Stimulated activated naive B cell treated with anti-CD40 and anti-IgM and Interleukin-4, amounts not matched to agents 10 μg/mL and 1 μg/mL and 100 μg/mL, for 72 hours (primary cell): ENCODE measurements at regions not wholly inside any gene's neighbourhood (a gene's known extent, or its start where the extent isn't known, plus 50 kb on each side); places are given as distances from the start of the nearest gene placed in this dataset.

ENCODE experiments used
- ATAC-seq, 2 donors: fragments of 150-1000 bp; cut with Tn5 transposase; replicated peaks; 2 replicates each; pipeline ENCODE4 v1.10.0; 2021; ENCODE audit warnings: moderate library complexity in 1 of 2
- DNase-seq: peaks from one replicate; pipeline ENCODE4 v3.0.0; 2021
- H3K27ac Mint-ChIP-seq: one replicate; pipeline ENCODE4 v1.8.0; 2022; ENCODE audit warnings: mild to moderate bottlenecking, mixed read lengths
- H3K27me3 Mint-ChIP-seq, 2 donors: one replicate each; pipeline ENCODE4 v1.8.0; 2022; ENCODE audit warnings: mixed read lengths in 2 of 2
- H3K36me3 Mint-ChIP-seq, 2 donors: one replicate each; pipeline ENCODE4 v1.8.0; 2022; ENCODE audit warnings: mixed read lengths in 2 of 2, mild to moderate bottlenecking in 1 of 2
- H3K4me1 Mint-ChIP-seq, 2 donors: one replicate each; pipeline ENCODE4 v1.8.0; 2022; ENCODE audit warnings: mixed read lengths in 2 of 2, mild to moderate bottlenecking in 1 of 2
- H3K4me3 Mint-ChIP-seq, 2 donors: one replicate each; pipeline ENCODE4 v1.8.0; 2022; ENCODE audit warnings: mild to moderate bottlenecking in 2 of 2, mixed read lengths in 2 of 2, moderate library complexity in 1 of 2
- H3K9me3 Mint-ChIP-seq, 2 donors: one replicate each; pipeline ENCODE4 v1.8.0; 2022; ENCODE audit warnings: mixed read lengths in 2 of 2, mild to moderate bottlenecking in 1 of 2

DNA sequence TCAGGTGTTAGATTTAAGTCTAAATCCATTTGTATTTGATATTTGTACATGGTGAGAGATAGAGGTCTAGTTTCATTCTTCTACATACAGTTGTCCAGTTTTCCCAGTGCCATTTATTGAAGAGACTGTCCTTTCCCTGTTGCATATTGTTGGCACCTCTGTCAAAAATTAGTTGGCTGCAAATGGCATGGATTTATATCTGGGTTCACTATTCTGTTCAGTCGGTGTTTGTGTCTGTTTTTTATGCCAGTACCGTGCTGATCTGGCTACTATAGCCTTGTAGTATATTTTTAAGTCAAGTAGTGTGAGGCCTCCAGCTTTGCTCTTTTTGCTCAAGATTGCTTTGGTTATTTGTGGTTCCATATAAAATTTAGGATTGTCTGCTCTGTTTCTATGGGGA, 176.2 kb upstream of the DMRT1 start:
- Mint-ChIP-seq H3K4me3 (no peak overlapping the region), H3K27me3 (peaks cover 0 to 8% of the 10 kb centered on the region in 2 donors), H3K4me1 (peaks cover 5 to 6% of the 10 kb centered on the region in 2 donors), H3K36me3 (peaks cover 3 to 8% of the 10 kb centered on the region in 2 donors), H3K9me3 (peaks cover 19 to 21% of the 10 kb centered on the region in 2 donors), H3K27ac (no peak overlapping the region)
- ATAC-seq (no peak), DNase-seq (no peak)

- no peak overlapping the region for H3K27ac Mint-ChIP-seq
- ATAC-seq = no peak
- peaks cover 5 to 12% of the 10 kb centered on the region in 2 donors for H3K36me3 Mint-ChIP-seq
- no peak for DNase-seq
- no peaks in the 10 kb centered on the region for H3K4me1 Mint-ChIP-seq
- no peak overlapping the region for H3K4me3 Mint-ChIP-seq
- H3K9me3 Mint-ChIP-seq = peaks cover 14 to 23% of the 10 kb centered on the region in 2 donors
- peaks cover 0 to 12% of the 10 kb centered on the region in 2 donors for H3K27me3 Mint-ChIP-seq
Measured at GRCh38 chr9:671997-672396, 169.5 kb upstream of the DMRT1 start.

- no peak overlapping the region for H3K27ac Mint-ChIP-seq
- H3K36me3 Mint-ChIP-seq = peaks cover 5 to 12% of the 10 kb centered on the region in 2 donors
- no peak overlapping the region for H3K4me3 Mint-ChIP-seq
- peaks cover 2 to 8% of the 10 kb centered on the region in 2 donors for H3K4me1 Mint-ChIP-seq
- ATAC-seq = no peak
- no peak for DNase-seq
- peaks cover 0 to 12% of the 10 kb centered on the region in 2 donors for H3K27me3 Mint-ChIP-seq
- peaks cover 14 to 23% of the 10 kb centered on the region in 2 donors for H3K9me3 Mint-ChIP-seq
Measured at GRCh38 chr9:672851-673250, 168.6 kb upstream of the DMRT1 start.

- Mint-ChIP-seq H3K27me3 (peaks cover 0 to 12% of the 10 kb centered on the region in 2 donors), H3K36me3 (peaks cover 5 to 8% of the 10 kb centered on the region in 2 donors), H3K9me3 (peaks cover 11 to 18% of the 10 kb centered on the region in 2 donors), H3K27ac (no peak overlapping the region), H3K4me1 (peaks cover 2 to 12% of the 10 kb centered on the region in 2 donors), H3K4me3 (no peak overlapping the region)
- ATAC-seq (no peak), DNase-seq (no peak)
Measured at GRCh38 chr9:673264-673965, 168.1 kb upstream of the DMRT1 start.

GRCh38 chr9:673966-674526, 167.5 kb upstream of the DMRT1 start:
- ATAC-seq (no peak), DNase-seq (no peak)
- peaks cover 5 to 6% of the 10 kb centered on the region in 2 donors for H3K36me3 Mint-ChIP-seq
- H3K4me1 Mint-ChIP-seq = peaks cover 2 to 12% of the 10 kb centered on the region in 2 donors
- no peak overlapping the region for H3K27ac Mint-ChIP-seq
- peaks cover 9 to 14% of the 10 kb centered on the region in 2 donors for H3K9me3 Mint-ChIP-seq
- H3K4me3 Mint-ChIP-seq = no peak overlapping the region
- peaks cover 0 to 9% of the 10 kb centered on the region in 2 donors for H3K27me3 Mint-ChIP-seq

- Mint-ChIP-seq H3K27me3 (no peaks in the 10 kb centered on the region), H3K9me3 (no peaks in the 10 kb centered on the region), H3K36me3 (peaks cover 0 to 1% of the 10 kb centered on the region in 2 donors), H3K4me1 (peaks cover 2 to 12% of the 10 kb centered on the region in 2 donors), H3K27ac (no peak overlapping the region), H3K4me3 (no peak overlapping the region)
- DNase-seq (no peak), ATAC-seq (no peak)
Measured at GRCh38 chr9:675697-676370, 165.7 kb upstream of the DMRT1 start.

GRCh38 chr9:676780-677438, 164.6 kb upstream of the DMRT1 start:
- Mint-ChIP-seq H3K27ac (no peak overlapping the region), H3K9me3 (no peaks in the 10 kb centered on the region), H3K4me1 (peaks cover 2 to 12% of the 10 kb centered on the region in 2 donors), H3K4me3 (peak overlapping the region in 1 of 2 donors; percentile 74), H3K36me3 (no peaks in the 10 kb centered on the region), H3K27me3 (no peaks in the 10 kb centered on the region)
- ATAC-seq (no peak), DNase-seq (no peak)

DNA sequence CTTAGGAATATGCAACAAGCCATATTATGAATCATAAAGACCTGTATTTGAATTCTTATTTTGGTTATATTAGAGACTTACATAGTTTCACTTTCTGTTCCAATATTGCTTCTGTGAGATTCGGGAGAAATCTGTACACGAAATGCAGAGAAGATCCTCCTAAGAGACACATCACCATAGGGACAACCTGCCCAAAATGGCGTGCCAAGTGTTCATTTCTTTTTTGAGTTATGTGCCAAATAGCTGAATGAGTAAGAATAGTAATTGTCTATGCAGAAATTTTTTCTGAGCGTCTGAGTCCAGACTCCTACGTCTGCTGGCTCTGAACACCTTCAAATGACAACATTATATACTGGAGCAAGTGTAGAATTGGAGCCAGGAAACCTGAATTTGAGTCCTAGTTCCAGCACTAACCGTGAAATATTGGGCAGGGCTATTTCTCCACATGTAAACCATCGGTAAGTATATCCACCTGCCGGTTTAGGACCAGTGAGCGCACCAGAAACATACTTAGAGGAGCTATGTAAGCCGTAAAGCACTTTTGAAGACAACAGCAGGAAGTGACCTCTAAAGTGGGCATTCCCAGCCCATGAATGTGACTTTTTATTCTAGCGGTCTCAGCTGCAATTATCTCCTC, 163.9 kb upstream of the DMRT1 start:
- peak overlapping the region; percentile 69 to 74 for H3K4me3 Mint-ChIP-seq
- ATAC-seq = peak; percentile 39 to 48
- H3K4me1 Mint-ChIP-seq = peaks cover 2 to 12% of the 10 kb centered on the region in 2 donors
- H3K9me3 Mint-ChIP-seq = no peaks in the 10 kb centered on the region
- DNase-seq = no peak
- no peaks in the 10 kb centered on the region for H3K36me3 Mint-ChIP-seq
- no peaks in the 10 kb centered on the region for H3K27me3 Mint-ChIP-seq
- H3K27ac Mint-ChIP-seq = no peak overlapping the region

- Mint-ChIP-seq H3K4me3 (no peak overlapping the region), H3K36me3 (no peaks in the 10 kb centered on the region), H3K9me3 (no peaks in the 10 kb centered on the region), H3K27me3 (no peaks in the 10 kb centered on the region), H3K4me1 (peaks cover 2 to 12% of the 10 kb centered on the region in 2 donors), H3K27ac (no peak overlapping the region)
- DNase-seq (no peak), ATAC-seq (no peak)
Measured at GRCh38 chr9:678897-679296, 162.6 kb upstream of the DMRT1 start.

GRCh38 chr9:679462-679861, 162.0 kb upstream of the DMRT1 start:
- H3K4me1 Mint-ChIP-seq = peaks cover 2 to 12% of the 10 kb centered on the region in 2 donors
- ATAC-seq = no peak
- H3K27me3 Mint-ChIP-seq = no peaks in the 10 kb centered on the region
- no peaks in the 10 kb centered on the region for H3K9me3 Mint-ChIP-seq
- H3K4me3 Mint-ChIP-seq = no peak overlapping the region
- H3K36me3 Mint-ChIP-seq = no peaks in the 10 kb centered on the region
- H3K27ac Mint-ChIP-seq = no peak overlapping the region
- no peak for DNase-seq

- no peak overlapping the region for H3K27ac Mint-ChIP-seq
- H3K27me3 Mint-ChIP-seq = no peaks in the 10 kb centered on the region
- no peaks in the 10 kb centered on the region for H3K9me3 Mint-ChIP-seq
- ATAC-seq = no peak
- no peaks in the 10 kb centered on the region for H3K36me3 Mint-ChIP-seq
- DNase-seq = no peak
- no peak overlapping the region for H3K4me3 Mint-ChIP-seq
- peaks cover 2 to 12% of the 10 kb centered on the region in 2 donors for H3K4me1 Mint-ChIP-seq
Measured at GRCh38 chr9:680106-680505, 161.4 kb upstream of the DMRT1 start.

DNA sequence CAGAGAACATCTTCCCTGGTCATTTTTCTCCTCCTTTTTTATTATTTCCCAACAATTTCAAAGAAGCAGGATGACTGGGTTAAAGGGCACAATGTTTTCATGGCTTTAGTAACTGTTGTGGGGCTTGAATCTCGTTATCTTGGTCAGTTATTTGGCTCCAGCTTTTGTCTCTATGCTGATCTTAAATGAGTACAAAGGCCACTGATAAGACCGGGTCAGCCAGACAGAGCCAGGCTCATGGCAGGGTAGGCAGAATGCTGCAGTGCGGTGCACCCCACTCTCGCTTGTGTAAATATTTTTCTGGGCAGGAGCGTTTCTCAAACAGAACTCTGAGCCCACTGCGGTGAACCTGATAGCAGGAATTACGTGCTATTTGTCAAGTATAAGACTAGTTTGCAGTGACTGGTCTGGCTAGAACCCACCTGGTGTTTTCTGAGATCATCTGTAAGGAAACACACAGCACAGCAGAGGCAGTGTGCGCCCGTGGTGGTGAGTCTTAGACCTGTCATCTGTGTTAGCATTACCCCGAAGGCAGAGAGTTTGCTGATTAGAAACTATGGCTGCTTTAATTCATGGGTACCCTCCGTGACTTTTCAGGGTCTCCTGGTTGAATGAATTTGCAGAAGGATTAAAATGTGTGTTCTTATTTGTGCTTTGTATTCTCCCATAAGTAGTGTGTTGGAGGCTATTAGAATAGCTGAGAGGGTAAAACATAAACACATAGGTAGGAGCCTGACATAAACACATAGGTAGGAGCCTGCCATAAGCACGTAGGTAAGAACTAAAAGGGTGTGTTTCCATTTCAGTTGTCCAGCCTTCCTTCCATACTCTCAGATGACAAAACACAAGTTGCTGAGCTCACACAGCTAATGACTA, 158.6 kb upstream of the DMRT1 start:
- no peaks in the 10 kb centered on the region for H3K27me3 Mint-ChIP-seq
- H3K4me3 Mint-ChIP-seq = no peak overlapping the region
- H3K4me1 Mint-ChIP-seq = peaks cover 0 to 4% of the 10 kb centered on the region in 2 donors
- H3K9me3 Mint-ChIP-seq = no peaks in the 10 kb centered on the region
- ATAC-seq (no peak), DNase-seq (no peak)
- no peaks in the 10 kb centered on the region for H3K36me3 Mint-ChIP-seq
- H3K27ac Mint-ChIP-seq = no peak overlapping the region

- DNase-seq (no peak), ATAC-seq (no peak)
- H3K9me3 Mint-ChIP-seq = no peaks in the 10 kb centered on the region
- H3K4me1 Mint-ChIP-seq = peaks cover 6% of the 10 kb centered on the region in 2 donors
- H3K27ac Mint-ChIP-seq = no peak overlapping the region
- H3K4me3 Mint-ChIP-seq = no peak overlapping the region
- H3K27me3 Mint-ChIP-seq = no peaks in the 10 kb centered on the region
- no peaks in the 10 kb centered on the region for H3K36me3 Mint-ChIP-seq
Measured at GRCh38 chr9:683509-684021, 157.9 kb upstream of the DMRT1 start.
